Stomach (tissue), 8 donors: ENCODE measurements at regions not wholly inside any gene's neighbourhood (a gene's known extent, or its start where the extent isn't known, plus 50 kb on each side); places are given as distances from the start of the nearest gene placed in this dataset.
"Not testable (repeated sequence)": the region's sequence is repeated elsewhere in the genome, so short reads cannot be mapped to it uniquely, and the experiment has no call there.

Source experiments
- DNase-seq, 2 donors: peaks; one replicate each; pipeline versions ENCODE4 v3.0.0 to v3.0.0-alpha.2; 2013 to 2019
- H3K27ac ChIP-seq, 5 donors: fragments of 200-600 bp in 4 of 5; sonication (generic) in 4 of 5; one replicate each; pipeline ENCODE4 v1.5.1; 2013 to 2019; ENCODE audit warnings: mild to moderate bottlenecking in 1 of 5, moderate library complexity in 1 of 5
- H3K27me3 ChIP-seq, 3 donors: fragments of 200-600 bp; sonication (generic); one replicate each; pipeline ENCODE4 v1.5.1; 2017 to 2019; ENCODE audit warnings: mixed run types in 1 of 3
- H3K36me3 ChIP-seq, 4 donors: fragments of 200-600 bp; sonication (generic); 1 replicate in 3 of 4; 2 replicates in 1 of 4; pipeline ENCODE4 v1.5.1; 2016 to 2019
- H3K4me1 ChIP-seq, 4 donors: fragments of 200-600 bp; sonication (generic); one replicate each; pipeline ENCODE4 v1.5.1; 2016 to 2019
- H3K4me3 ChIP-seq, 4 donors: fragments of 200-600 bp; sonication (generic) in 3 of 4; one replicate each; pipeline ENCODE4 v1.5.1; 2016 to 2019; ENCODE audit warnings: mild to moderate bottlenecking in 1 of 4
- H3K9me3 ChIP-seq, 4 donors: fragments of 200-600 bp; sonication (generic); one replicate each; pipeline ENCODE4 v1.5.1; 2016 to 2019
- CTCF ChIP-seq, 7 experiments: fragments of 450-650 bp in 4 of 7; fragments of 200-600 bp in 3 of 7; sonication (generic) in 3 of 7; IDR thresholded peaks; one replicate each; pipeline ENCODE4 v1.5.1; 2016 to 2019; ENCODE audit warnings: antibody characterized with exemption in 7 of 7, control low read depth in 2 of 7, mild to moderate bottlenecking in 1 of 7
- EP300 ChIP-seq: sonication (generic); formaldehyde crosslinking; IDR thresholded peaks from one replicate; pipeline ENCODE4 v1.6.1; 2017; ENCODE audit warnings: antibody characterized with exemption
- POLR2A ChIP-seq, 4 donors: fragments of 450-650 bp; IDR thresholded peaks; one replicate each; pipeline ENCODE4 v1.6.1; 2016; ENCODE audit warnings: antibody characterized with exemption in 4 of 4, control low read depth in 2 of 4, mild to moderate bottlenecking in 1 of 4, moderate library complexity in 1 of 4
- POLR2AphosphoS5 ChIP-seq, 3 donors: sonication (generic); formaldehyde crosslinking; IDR thresholded peaks; one replicate each; pipeline ENCODE4 v1.6.1; 2016; ENCODE audit warnings: antibody characterized with exemption in 3 of 3
- WGBS, 5 donors: extraction: QIAGEN DNeasy Blood & Tissue Kit in 3 of 5; methylation state at CpG; one replicate each; pipeline versions ENCODE4 v1.1.5 to v1.1.7; 2013 to 2018; 5-methylcytosine and 5-hydroxymethylcytosine counted together
- intact Hi-C: fragments of 100-400 bp; cut with DNase I; formaldehyde crosslinking; loops from one replicate; pipeline ENCODE4 v1.15.1; 2023; ENCODE audit warnings: low total_unique reads
- donor health status: healthy with polysubstance abuse.
- donor health status: Bipolar disorder and iron deficiency.
- donor health status: healthy.

GRCh38 chr12:38166225-38166624 is 150.3 kb upstream of the ALG10B start:
- no peaks in the 10 kb centered on the region for H3K4me1 ChIP-seq
- no peak overlapping the region for H3K4me3 ChIP-seq
- peaks cover 0 to 23% (median 0%) of the 10 kb centered on the region in 4 donors for H3K9me3 ChIP-seq
- no peaks in the 10 kb centered on the region for H3K27me3 ChIP-seq
- no peaks in the 10 kb centered on the region for H3K36me3 ChIP-seq
- H3K27ac ChIP-seq = no peak overlapping the region
- TF ChIP-seq CTCF (IDR thresholded peaks at IDR 0.05) (no peak), POLR2AphosphoS5 (IDR thresholded peaks at IDR 0.05) (no peak), EP300 (no peak), POLR2A (IDR thresholded peaks at IDR 0.05) (no peak)
- WGBS, 5 donors = 85 to 94% (median 89%) methylated on average over 2 of the region's 2 CpGs
- intact Hi-C loops = no loop called here
- DNase-seq = no peak

GRCh38 chr12:38175538-38175937 is 141.0 kb upstream of the ALG10B start:
- intact Hi-C loops = no loop called here
- H3K27ac ChIP-seq = no peak overlapping the region
- no peaks in the 10 kb centered on the region for H3K36me3 ChIP-seq
- no peaks in the 10 kb centered on the region for H3K27me3 ChIP-seq
- H3K4me3 ChIP-seq = no peak overlapping the region
- H3K9me3 ChIP-seq = no peaks in the 10 kb centered on the region
- no peak for DNase-seq
- TF ChIP-seq EP300 (no peak), POLR2A (IDR thresholded peaks at IDR 0.05) (no peak), POLR2AphosphoS5 (IDR thresholded peaks at IDR 0.05) (no peak), CTCF (IDR thresholded peaks at IDR 0.05) (no peak)
- no peaks in the 10 kb centered on the region for H3K4me1 ChIP-seq
- 89 to 100% (median 92%) methylated on average over 4 of the region's 4 CpGs for WGBS, 5 donors

- 31 to 95% (median 71%) methylated on average over 1 of the region's 1 CpG for WGBS, 5 donors
- H3K27ac ChIP-seq, intact Hi-C loops, H3K4me3 ChIP-seq, H3K9me3 ChIP-seq, H3K36me3 ChIP-seq, DNase-seq, H3K27me3 ChIP-seq, H3K4me1 ChIP-seq: not testable (repeated sequence)
These were observed 133.0 kb upstream of the ALG10B start for GRCh38 chr12:38183617-38184016.

GRCh38 chr12:38197286-38197685 is 119.3 kb upstream of the ALG10B start:
- H3K4me3 ChIP-seq, H3K4me1 ChIP-seq, intact Hi-C loops, H3K27ac ChIP-seq, H3K27me3 ChIP-seq, DNase-seq, H3K36me3 ChIP-seq: not testable (repeated sequence)
- H3K9me3 ChIP-seq = peaks cover 0 to 14% (median 1%) of the 10 kb centered on the region in 4 donors
- WGBS, 5 donors = 38 to 64% (median 50%) methylated on average over 1 of the region's 1 CpG

- Histone ChIP-seq H3K4me3 (no peak overlapping the region), H3K36me3 (no peaks in the 10 kb centered on the region), H3K27me3 (no peaks in the 10 kb centered on the region), H3K27ac (no peak overlapping the region), H3K4me1 (no peaks in the 10 kb centered on the region), H3K9me3 (peaks cover 0 to 10% (median 3%) of the 10 kb centered on the region in 4 donors)
- 90 to 96% (median 92%) methylated on average over 11 to 41 of the region's 41 CpGs for WGBS, 5 donors
- DNase-seq = no peak
- intact Hi-C loops = no loop called here
- TF ChIP-seq POLR2A (IDR thresholded peaks at IDR 0.05) (no peak), POLR2AphosphoS5 (IDR thresholded peaks at IDR 0.05) (no peak), CTCF (IDR thresholded peaks at IDR 0.05) (no peak), EP300 (no peak)
These were observed 114.9 kb upstream of the ALG10B start for GRCh38 chr12:38201461-38202276.
